Mesothelial cell of epicardium (in vitro differentiated cells): ENCODE measurements at regions not wholly inside any gene's neighbourhood (a gene's known extent, or its start where the extent isn't known, plus 50 kb on each side); places are given as distances from the start of the nearest gene placed in this dataset.

Experiments used
- DNase-seq, 2 experiments: peaks; one replicate each; pipeline ENCODE4 v3.0.0; 2021; ENCODE audit warnings: low spot score in 2 of 2; ENCODE audit not compliant: unreplicated experiment in 2 of 2
- H3K27ac Mint-ChIP-seq: 2 replicates; pipeline ENCODE4 v1.8.0; 2021; ENCODE audit warnings: mixed read lengths
- H3K27me3 Mint-ChIP-seq: 2 replicates; pipeline ENCODE4 v1.8.0; 2021; ENCODE audit warnings: low read depth, mixed read lengths
- H3K36me3 Mint-ChIP-seq: 2 replicates; pipeline ENCODE4 v1.8.0; 2021; ENCODE audit warnings: mixed read lengths
- H3K4me1 Mint-ChIP-seq: 2 replicates; pipeline ENCODE4 v1.8.0; 2021; ENCODE audit warnings: mixed read lengths
- H3K4me3 Mint-ChIP-seq: 2 replicates; pipeline ENCODE4 v1.8.0; 2021; ENCODE audit warnings: mild to moderate bottlenecking, moderate library complexity, mixed read lengths
- H3K9me3 Mint-ChIP-seq: 2 replicates; pipeline ENCODE4 v1.8.0; 2021; ENCODE audit warnings: mixed read lengths
- CTCF ChIP-seq: fragments of 200-600 bp; sonication (generic); IDR thresholded peaks from one replicate; pipeline ENCODE4 v1.5.0; 2021; ENCODE audit warnings: antibody characterized with exemption; ENCODE audit not compliant: unreplicated experiment

GRCh38 chr16:8236816-8237215 lies 353.5 kb downstream of the TMEM114 start:
- Mint-ChIP-seq H3K36me3 (no peaks in the 10 kb centered on the region), H3K27me3 (no peaks in the 10 kb centered on the region), H3K4me1 (no peaks in the 10 kb centered on the region), H3K27ac (no peak overlapping the region), H3K9me3 (peaks cover 4% of the 10 kb centered on the region), H3K4me3 (no peak overlapping the region)
- no peak for DNase-seq
- no peak for TF ChIP-seq CTCF

DNA sequence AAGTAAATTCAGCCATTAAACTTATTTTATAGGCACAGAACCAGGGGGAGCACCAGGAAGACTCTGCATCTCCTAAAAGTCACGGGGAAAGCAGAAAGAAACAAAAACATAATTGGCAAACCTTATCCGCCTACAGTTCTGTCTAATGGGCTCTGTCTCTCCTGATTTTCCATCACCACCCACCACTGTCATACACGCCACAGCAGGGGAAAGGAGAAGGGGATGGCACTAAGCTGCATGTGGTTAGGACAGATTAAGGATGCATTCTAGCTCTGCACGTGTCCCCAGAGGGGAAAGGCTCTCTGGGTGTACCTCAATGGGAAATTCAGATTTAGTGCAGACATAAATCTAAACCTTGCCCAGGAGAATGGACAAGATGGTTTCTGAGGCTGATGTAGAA lies 359.8 kb downstream of the TMEM114 start:
- Mint-ChIP-seq H3K4me3 (no peak overlapping the region), H3K27ac (no peak overlapping the region)

GRCh38 chr16:8229011-8229520 lies 361.2 kb downstream of the TMEM114 start:
- Mint-ChIP-seq H3K9me3 (peaks cover 3% of the 10 kb centered on the region), H3K27me3 (peaks cover 5% of the 10 kb centered on the region), H3K4me1 (no peaks in the 10 kb centered on the region), H3K4me3 (no peak overlapping the region), H3K27ac (no peak overlapping the region), H3K36me3 (no peaks in the 10 kb centered on the region)
- no peak for DNase-seq
- TF ChIP-seq CTCF = no peak

More for the DNA sequence above, 359.8 kb downstream of the TMEM114 start:
- H3K36me3 Mint-ChIP-seq = no peaks in the 10 kb centered on the region
- no peak for DNase-seq
- peaks cover 3% of the 10 kb centered on the region for H3K9me3 Mint-ChIP-seq
- peaks cover 5% of the 10 kb centered on the region for H3K27me3 Mint-ChIP-seq
- no peak for TF ChIP-seq CTCF
- H3K4me1 Mint-ChIP-seq = no peaks in the 10 kb centered on the region

DNA sequence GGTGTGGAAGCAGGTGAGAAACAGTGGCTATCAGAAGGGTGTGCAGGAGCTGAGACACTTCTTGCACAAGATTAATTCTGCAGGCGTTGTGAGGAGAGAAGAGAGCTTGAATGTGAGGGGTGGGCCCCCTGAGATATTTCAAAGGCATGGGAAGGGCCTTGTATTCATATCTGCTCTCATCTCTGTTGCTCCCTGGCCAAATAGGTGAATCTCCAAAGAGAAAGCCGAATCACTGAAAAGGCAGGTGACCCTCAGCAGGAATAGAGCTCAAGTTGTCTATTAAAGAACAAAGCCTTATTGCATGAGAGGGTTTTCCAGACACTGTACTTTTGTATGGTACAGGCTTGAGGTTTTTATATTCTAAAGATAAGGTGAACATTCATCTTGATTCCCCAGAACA lies 373.1 kb downstream of the TMEM114 start:
- H3K27ac Mint-ChIP-seq = no peak overlapping the region
- TF ChIP-seq CTCF = no peak
- DNase-seq = no peak
- no peaks in the 10 kb centered on the region for H3K36me3 Mint-ChIP-seq
- no peak overlapping the region for H3K4me3 Mint-ChIP-seq
- no peaks in the 10 kb centered on the region for H3K4me1 Mint-ChIP-seq
- H3K9me3 Mint-ChIP-seq = peaks cover 3% of the 10 kb centered on the region
- no peaks in the 10 kb centered on the region for H3K27me3 Mint-ChIP-seq

GRCh38 chr16:8204769-8205168 lies 385.5 kb downstream of the TMEM114 start:
- no peak for TF ChIP-seq CTCF
- Mint-ChIP-seq H3K27ac (no peak overlapping the region), H3K27me3 (peaks cover 2% of the 10 kb centered on the region), H3K4me1 (no peaks in the 10 kb centered on the region), H3K4me3 (no peak overlapping the region), H3K9me3 (peaks cover 27% of the 10 kb centered on the region), H3K36me3 (no peaks in the 10 kb centered on the region)
- no peak for DNase-seq

- Mint-ChIP-seq H3K27ac (no peak overlapping the region), H3K27me3 (peaks cover 2% of the 10 kb centered on the region), H3K4me1 (no peaks in the 10 kb centered on the region), H3K9me3 (peaks cover 27% of the 10 kb centered on the region), H3K4me3 (no peak overlapping the region), H3K36me3 (no peaks in the 10 kb centered on the region)
- no peak for DNase-seq
- TF ChIP-seq CTCF = no peak
These were observed 386.2 kb downstream of the TMEM114 start for GRCh38 chr16:8204096-8204495.
